Right atrium auricular region (tissue), 2 donors: ENCODE measurements at regions not wholly inside any gene's neighbourhood (a gene's known extent, or its start where the extent isn't known, plus 50 kb on each side); places are given as distances from the start of the nearest gene placed in this dataset.

Source experiments
- DNase-seq: peaks from one replicate; pipeline ENCODE4 v3.0.0-alpha.2; 2019; ENCODE audit warnings: low spot score
- H3K27ac ChIP-seq, 2 donors: fragments of 200-600 bp; sonication (generic); 1 replicate in 1 of 2; 2 replicates in 1 of 2; pipeline ENCODE4 v1.5.1; 2016 to 2019
- H3K27me3 ChIP-seq, 2 donors: fragments of 200-600 bp; sonication (generic); one replicate each; pipeline versions ENCODE4 v1.5.1 to v1.6.0; 2017 to 2019
- H3K36me3 ChIP-seq: fragments of 200-600 bp; sonication (generic); one replicate; pipeline ENCODE4 v1.5.1; 2016
- H3K4me1 ChIP-seq, 2 donors: fragments of 200-600 bp; sonication (generic); one replicate each; pipeline versions ENCODE4 v1.5.1 to v1.6.0; 2017 to 2019
- H3K4me3 ChIP-seq, 2 donors: fragments of 200-600 bp; sonication (generic); 1 replicate in 1 of 2; 2 replicates in 1 of 2; pipeline ENCODE4 v1.5.1; 2017 to 2019; ENCODE audit warnings: mild to moderate bottlenecking in 1 of 2, moderate library complexity in 1 of 2
- H3K9me3 ChIP-seq, 2 donors: fragments of 200-600 bp; sonication (generic); one replicate each; pipeline ENCODE4 v1.5.1; 2019
- CTCF ChIP-seq, 2 donors: fragments of 200-600 bp; sonication (generic); IDR thresholded peaks; one replicate each; pipeline ENCODE4 v1.5.1; 2019; ENCODE audit warnings: antibody characterized with exemption in 2 of 2

GRCh38 chr9:12060811-12061210 is 632.4 kb upstream of the TYRP1 start:
- Histone ChIP-seq H3K9me3 (no peaks in the 10 kb centered on the region), H3K27ac (no peak overlapping the region), H3K36me3 (no peaks in the 10 kb centered on the region), H3K4me3 (no peak overlapping the region), H3K27me3 (no peaks in the 10 kb centered on the region), H3K4me1 (no peaks in the 10 kb centered on the region)
- no peak for DNase-seq
- TF ChIP-seq CTCF (IDR thresholded peaks at IDR 0.05): no peak

GRCh38 chr9:12065050-12065449 is 628.1 kb upstream of the TYRP1 start:
- Histone ChIP-seq H3K4me3 (no peak overlapping the region), H3K27ac (no peak overlapping the region), H3K27me3 (no peaks in the 10 kb centered on the region), H3K4me1 (no peaks in the 10 kb centered on the region), H3K36me3 (no peaks in the 10 kb centered on the region), H3K9me3 (no peaks in the 10 kb centered on the region)
- no peak for TF ChIP-seq CTCF (IDR thresholded peaks at IDR 0.05)
- no peak for DNase-seq

GRCh38 chr9:12065686-12066085 is 627.5 kb upstream of the TYRP1 start:
- H3K4me3 ChIP-seq: no peak overlapping the region
- no peaks in the 10 kb centered on the region for H3K36me3 ChIP-seq
- DNase-seq: no peak
- H3K27ac ChIP-seq: no peak overlapping the region
- no peaks in the 10 kb centered on the region for H3K4me1 ChIP-seq
- H3K27me3 ChIP-seq: no peaks in the 10 kb centered on the region
- no peak for TF ChIP-seq CTCF (IDR thresholded peaks at IDR 0.05)
- no peaks in the 10 kb centered on the region for H3K9me3 ChIP-seq

GRCh38 chr9:12066455-12067035 is 626.6 kb upstream of the TYRP1 start:
- Histone ChIP-seq H3K27me3 (no peaks in the 10 kb centered on the region), H3K27ac (no peak overlapping the region), H3K4me1 (no peaks in the 10 kb centered on the region), H3K4me3 (no peak overlapping the region), H3K9me3 (no peaks in the 10 kb centered on the region), H3K36me3 (no peaks in the 10 kb centered on the region)
- no peak for TF ChIP-seq CTCF (IDR thresholded peaks at IDR 0.05)
- no peak for DNase-seq

- H3K4me1 ChIP-seq: no peaks in the 10 kb centered on the region
- DNase-seq: no peak
- H3K4me3 ChIP-seq: no peak overlapping the region
- no peak overlapping the region for H3K27ac ChIP-seq
- H3K36me3 ChIP-seq: no peaks in the 10 kb centered on the region
- TF ChIP-seq CTCF (IDR thresholded peaks at IDR 0.05): no peak
- H3K9me3 ChIP-seq: no peaks in the 10 kb centered on the region
- H3K27me3 ChIP-seq: no peaks in the 10 kb centered on the region
Observed at GRCh38 chr9:12069366-12069765, 623.8 kb upstream of the TYRP1 start.

- Histone ChIP-seq H3K4me1 (no peaks in the 10 kb centered on the region), H3K27ac (no peak overlapping the region), H3K9me3 (no peaks in the 10 kb centered on the region), H3K4me3 (no peak overlapping the region), H3K36me3 (no peaks in the 10 kb centered on the region), H3K27me3 (no peaks in the 10 kb centered on the region)
- TF ChIP-seq CTCF (IDR thresholded peaks at IDR 0.05): no peak
- no peak for DNase-seq
Observed at GRCh38 chr9:12085399-12085798, 607.8 kb upstream of the TYRP1 start.
